ENCODE measurements at regions not wholly inside any gene's neighbourhood (a gene's known extent, or its start where the extent isn't known, plus 50 kb on each side); places are given as distances from the start of the nearest gene placed in this dataset.
"Not testable (repeated sequence)": the region's sequence is repeated elsewhere in the genome, so short reads cannot be mapped to it uniquely, and the experiment has no call there.

DNA sequence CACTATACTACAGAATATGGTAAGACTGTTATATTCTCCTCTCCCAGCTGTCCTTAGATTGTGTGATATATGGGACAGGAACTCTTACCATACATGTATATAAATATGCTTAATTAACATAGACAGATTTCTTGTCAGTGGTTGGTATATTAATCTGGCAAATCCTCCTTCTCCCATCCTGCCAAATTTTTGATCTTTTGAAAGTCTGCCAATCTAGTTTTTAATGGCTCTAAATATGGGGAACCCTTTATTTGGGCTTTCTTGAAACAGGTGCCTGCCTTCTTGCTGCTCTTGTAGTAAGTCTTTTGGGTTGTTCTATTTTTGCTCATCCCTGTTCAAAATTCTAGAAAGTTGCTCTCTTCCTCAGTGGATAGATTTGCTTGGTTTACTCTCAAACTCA lies 63.5 kb downstream of the SPATA31D1 start:
- H3K36me3 ChIP-seq, result no peaks in the 10 kb centered on the region
- intact Hi-C loops (cut with DNase I), result no loop called here
- H3K4me3 ChIP-seq, result no peak overlapping the region
- ATAC-seq, result no peak
- DNase-seq, result no peak
- H3K9me3 ChIP-seq, result peaks cover 0 to 1% (median 0%) of the 10 kb centered on the region in 11 donors
- H3K27me3 ChIP-seq, result peaks cover 0 to 5% (median 0%) of the 10 kb centered on the region in 7 donors
- TF ChIP-seq, protein P1, sequence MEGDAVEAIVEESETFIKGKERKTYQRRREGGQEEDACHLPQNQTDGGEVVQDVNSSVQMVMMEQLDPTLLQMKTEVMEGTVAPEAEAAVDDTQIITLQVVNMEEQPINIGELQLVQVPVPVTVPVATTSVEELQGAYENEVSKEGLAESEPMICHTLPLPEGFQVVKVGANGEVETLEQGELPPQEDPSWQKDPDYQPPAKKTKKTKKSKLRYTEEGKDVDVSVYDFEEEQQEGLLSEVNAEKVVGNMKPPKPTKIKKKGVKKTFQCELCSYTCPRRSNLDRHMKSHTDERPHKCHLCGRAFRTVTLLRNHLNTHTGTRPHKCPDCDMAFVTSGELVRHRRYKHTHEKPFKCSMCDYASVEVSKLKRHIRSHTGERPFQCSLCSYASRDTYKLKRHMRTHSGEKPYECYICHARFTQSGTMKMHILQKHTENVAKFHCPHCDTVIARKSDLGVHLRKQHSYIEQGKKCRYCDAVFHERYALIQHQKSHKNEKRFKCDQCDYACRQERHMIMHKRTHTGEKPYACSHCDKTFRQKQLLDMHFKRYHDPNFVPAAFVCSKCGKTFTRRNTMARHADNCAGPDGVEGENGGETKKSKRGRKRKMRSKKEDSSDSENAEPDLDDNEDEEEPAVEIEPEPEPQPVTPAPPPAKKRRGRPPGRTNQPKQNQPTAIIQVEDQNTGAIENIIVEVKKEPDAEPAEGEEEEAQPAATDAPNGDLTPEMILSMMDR (IDR thresholded peaks at IDR 0.05), result no peak
- peaks cover 0 to 9% (median 0%) of the 10 kb centered on the region in 9 donors for H3K4me1 ChIP-seq
- H3K27ac ChIP-seq, result no peak overlapping the region

DNA sequence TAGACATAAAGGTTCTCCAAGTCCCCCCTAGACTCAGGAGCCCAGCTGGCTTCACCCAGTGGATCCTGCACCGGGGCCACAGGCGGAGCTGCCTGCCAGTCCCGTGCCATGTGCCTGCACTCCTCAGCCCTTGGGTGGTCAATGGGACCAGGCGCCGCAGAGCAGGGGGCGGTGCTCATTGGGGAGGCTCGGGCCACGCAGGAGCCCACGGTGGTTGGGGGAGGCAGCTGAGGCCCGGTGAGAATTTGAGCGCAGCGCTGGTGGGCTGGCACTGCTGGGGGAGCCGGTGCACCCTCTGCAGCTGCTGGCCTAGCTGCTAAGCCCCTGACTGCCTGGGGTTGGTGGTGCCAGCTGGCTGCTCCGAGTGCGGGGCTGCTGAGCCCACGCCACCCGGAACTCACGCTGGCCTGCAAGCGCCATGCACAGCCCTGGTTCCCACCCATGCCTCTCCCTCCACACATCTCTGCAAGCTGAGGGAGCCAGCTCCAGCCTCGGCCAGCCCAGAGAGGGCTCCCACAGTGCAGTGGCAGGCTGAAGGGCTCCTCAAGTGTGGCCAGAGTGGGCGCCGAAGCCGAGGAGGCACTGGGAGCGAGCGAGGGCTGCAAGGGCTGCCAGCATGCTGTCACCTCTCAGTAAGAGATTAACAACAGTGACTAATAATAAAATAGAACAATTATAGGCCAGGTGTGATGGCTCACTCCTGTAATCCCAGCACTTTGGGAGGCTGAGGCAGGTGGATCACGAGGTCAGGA lies 65.9 kb downstream of the SPATA31D1 start:
- ATAC-seq (no peak), DNase-seq (no peak)
- H3K9me3 ChIP-seq, result no peaks in the 10 kb centered on the region
- intact Hi-C loops (cut with DNase I), result no loop called here
- H3K36me3 ChIP-seq, result no peaks in the 10 kb centered on the region
- 97% methylated on average over 26 of the region's 26 CpGs for WGBS, 2 donors
- peaks cover 0 to 9% (median 0%) of the 10 kb centered on the region in 9 donors for H3K4me1 ChIP-seq
- TF ChIP-seq, protein P1 (IDR thresholded peaks at IDR 0.05), result no peak
- H3K4me3 ChIP-seq, result no peak overlapping the region
- H3K27me3 ChIP-seq, result peaks cover 0 to 5% (median 0%) of the 10 kb centered on the region in 7 donors
- H3K27ac ChIP-seq, result no peak overlapping the region

DNA sequence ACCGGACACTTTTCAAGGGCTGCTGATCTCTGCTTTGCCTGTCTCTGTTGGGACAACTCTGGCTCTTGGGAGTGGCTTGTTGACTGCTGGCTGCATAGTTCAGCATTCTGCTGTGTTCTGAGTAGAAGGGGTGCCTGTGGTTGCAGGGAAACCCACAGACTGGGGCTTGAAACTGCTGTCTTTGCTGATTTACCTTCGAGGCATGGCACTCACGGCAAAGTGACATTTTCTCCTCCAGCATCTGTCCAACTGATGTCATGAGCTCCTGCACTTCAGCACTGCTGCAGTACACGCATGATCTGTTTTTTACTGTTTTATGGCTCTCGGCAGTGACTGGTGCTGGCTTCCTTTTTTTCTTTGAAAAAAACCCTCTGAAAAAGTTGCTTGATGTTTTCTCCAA lies 69.2 kb downstream of the SPATA31D1 start:
- Histone ChIP-seq H3K9me3 (no peaks in the 10 kb centered on the region), H3K27me3 (no peaks in the 10 kb centered on the region), H3K27ac (no peak overlapping the region), H3K4me1 (no peaks in the 10 kb centered on the region), H3K4me3 (no peak overlapping the region), H3K36me3 (no peaks in the 10 kb centered on the region)
- 80 to 89% methylated on average over 5 of the region's 5 CpGs for WGBS, 2 donors
- intact Hi-C loops (cut with DNase I), result no loop called here
- TF ChIP-seq, protein P1 (IDR thresholded peaks at IDR 0.05), result no peak
- no peak for ATAC-seq
- DNase-seq, result no peak

DNA sequence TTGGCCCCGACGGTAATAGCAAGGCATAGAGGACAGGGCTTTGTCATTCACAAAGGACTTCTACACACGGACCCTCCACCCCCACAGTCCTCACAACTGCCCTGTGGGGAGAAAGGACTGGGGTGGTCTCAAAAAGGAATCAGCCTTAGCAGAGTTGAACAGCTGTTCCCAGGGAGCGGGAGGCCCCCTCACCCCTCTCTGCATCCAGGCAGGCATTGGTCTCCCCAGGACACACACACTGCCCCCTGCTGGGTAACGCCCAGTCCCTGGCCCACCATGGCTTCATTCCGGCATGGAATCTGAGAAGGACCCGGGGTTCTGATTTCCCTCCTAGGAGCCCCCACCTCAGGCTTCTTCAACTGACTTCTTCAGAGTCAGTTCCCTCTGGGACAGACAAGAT lies 73.2 kb downstream of the SPATA31D1 start:
- intact Hi-C loops (cut with DNase I), result not testable (repeated sequence)

DNA sequence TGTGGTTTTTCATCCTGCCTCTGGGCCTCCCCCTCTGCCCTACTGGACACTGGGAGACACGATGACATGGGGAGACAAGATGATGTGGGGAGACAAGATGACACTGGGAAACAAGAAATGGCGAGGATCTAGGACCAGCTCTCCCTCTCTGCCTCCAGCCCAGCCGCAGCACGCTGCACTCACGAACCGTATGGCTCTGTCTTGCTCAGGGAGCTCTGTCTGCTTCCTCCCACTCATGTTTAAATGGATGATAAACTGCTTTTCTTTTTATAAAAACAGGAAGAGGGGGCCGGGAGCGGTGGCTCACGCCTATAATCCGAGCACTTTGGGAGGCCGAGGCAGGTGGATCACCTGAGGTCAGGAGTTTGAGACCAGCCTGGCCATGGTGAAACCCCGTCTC lies 73.7 kb downstream of the SPATA31D1 start:
- H3K27ac ChIP-seq, result no peak overlapping the region
- intact Hi-C loops (cut with DNase I), result no loop called here
- no peaks in the 10 kb centered on the region for H3K36me3 ChIP-seq
- no peaks in the 10 kb centered on the region for H3K9me3 ChIP-seq
- no peak for DNase-seq
- no peaks in the 10 kb centered on the region for H3K27me3 ChIP-seq
- 78 to 91% methylated on average over 12 of the region's 12 CpGs for WGBS, 2 donors
- H3K4me3 ChIP-seq, result no peak overlapping the region
- no peaks in the 10 kb centered on the region for H3K4me1 ChIP-seq
- no peak for ATAC-seq
- TF ChIP-seq, protein P1 (IDR thresholded peaks at IDR 0.05), result no peak

More for the DNA sequence above, 73.2 kb downstream of the SPATA31D1 start:
- not testable (repeated sequence) for H3K36me3 ChIP-seq, H3K4me1 ChIP-seq, H3K4me3 ChIP-seq, H3K27ac ChIP-seq, H3K27me3 ChIP-seq, ATAC-seq, DNase-seq, H3K9me3 ChIP-seq
- 85 to 88% methylated on average over 7 of the region's 7 CpGs for WGBS, 2 donors

Data from heart right ventricle (tissue), 16 donors.